ENCODE measurements at regions not wholly inside any gene's neighbourhood (a gene's known extent, or its start where the extent isn't known, plus 50 kb on each side); places are given as distances from the start of the nearest gene placed in this dataset.

- no peak for TF ChIP-seq CTCF (IDR thresholded peaks at IDR 0.05 in 4 of 5, conservative IDR thresholded peaks at IDR 0.05 in 1 of 5)
- no peak for TF ChIP-seq POLR2A (IDR thresholded peaks at IDR 0.05)
These were observed 635.0 kb downstream of the QKI start for GRCh38 chr6:164049517-164049988.

Data from gastrocnemius medialis (tissue), 4 donors.